Stimulated activated CD8-positive, alpha-beta memory T cell treated with anti-CD3 and anti-CD28 coated beads, Interleukin-15, amount 100 ng/mL, for 48 hours (primary cell): ENCODE measurements at regions not wholly inside any gene's neighbourhood (a gene's known extent, or its start where the extent isn't known, plus 50 kb on each side); places are given as distances from the start of the nearest gene placed in this dataset.

Source experiments
- DNase-seq, 2 donors: peaks; one replicate each; pipeline ENCODE4 v3.0.0-alpha.2; 2020; ENCODE audit warnings: low read depth in 2 of 2

DNA sequence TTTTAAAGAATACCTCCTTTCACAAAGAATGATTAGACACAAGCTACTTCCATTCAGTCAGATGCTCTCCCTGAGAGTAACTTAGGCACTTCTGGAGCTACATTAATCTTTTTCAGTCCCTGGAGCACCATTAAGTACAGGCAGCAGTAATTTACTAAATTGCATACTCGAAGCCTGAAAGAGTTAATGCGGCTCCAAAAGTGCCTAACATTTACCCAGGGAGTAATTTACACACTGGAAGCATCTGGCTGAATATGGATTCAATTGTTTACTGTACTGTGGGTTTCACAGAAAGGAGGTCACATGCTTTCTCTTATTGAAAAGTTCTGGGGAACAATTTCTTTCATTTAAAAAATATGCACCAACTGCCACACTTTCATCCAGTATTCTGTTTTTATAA, 260.8 kb upstream of the TENM3 start:
- no peak for DNase-seq

DNA sequence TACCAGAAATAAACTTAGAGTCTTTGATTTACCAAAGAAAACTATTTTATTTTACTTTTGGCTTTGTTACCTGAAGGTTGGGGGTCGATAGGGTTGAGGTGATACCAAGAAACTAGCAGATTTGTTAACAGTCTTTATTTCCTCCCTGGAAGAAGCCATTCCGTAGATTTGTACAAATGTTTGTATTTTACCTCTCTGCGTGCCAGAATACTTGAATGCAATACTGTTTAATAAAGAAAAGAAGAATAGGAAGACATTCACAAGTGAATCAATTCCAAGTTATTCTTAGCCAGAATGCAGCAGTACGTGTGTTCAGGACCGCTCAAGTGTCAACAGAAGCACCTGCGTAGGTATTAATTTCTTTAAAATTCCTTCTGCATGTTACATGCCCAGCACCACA, 260.3 kb upstream of the TENM3 start:
- no peak for DNase-seq

DNA sequence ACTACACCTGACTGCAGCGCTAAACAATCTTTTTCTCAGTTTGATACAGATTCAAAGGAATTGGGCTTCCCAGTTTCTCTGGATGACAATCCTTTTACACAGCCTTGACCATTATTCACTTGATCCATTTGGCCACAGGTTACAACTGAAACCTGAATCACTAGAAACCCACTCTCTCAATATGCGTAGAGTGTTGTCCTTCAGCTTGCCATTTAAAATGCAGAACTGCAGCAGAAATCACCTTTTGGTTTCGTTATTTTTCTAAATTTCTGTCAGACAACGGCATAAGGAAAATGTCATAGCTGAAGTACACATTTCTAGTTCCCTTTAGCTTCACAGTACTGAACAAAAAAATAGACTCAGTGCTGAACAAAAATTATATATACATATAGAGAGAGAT, 255.8 kb upstream of the TENM3 start:
- DNase-seq: no peak

DNA sequence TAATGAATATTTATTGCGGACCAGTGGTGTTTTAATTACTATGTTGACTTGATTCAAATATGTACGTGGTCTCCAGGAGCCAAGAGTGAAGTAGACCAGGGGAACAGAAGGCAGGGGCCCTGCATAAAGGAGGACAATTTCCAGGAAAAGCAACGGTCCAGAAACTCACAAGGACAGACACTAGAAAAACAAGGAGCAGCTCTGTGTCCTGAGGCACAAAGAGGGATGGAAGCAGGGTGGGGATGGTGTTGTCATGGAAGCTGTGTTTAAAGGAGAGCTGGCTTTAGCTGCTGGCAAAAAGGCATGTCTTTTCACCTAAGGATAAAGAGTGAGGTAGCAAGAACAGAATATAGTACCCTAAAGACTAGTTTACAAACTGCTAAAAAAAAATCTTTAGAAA, 254.1 kb upstream of the TENM3 start:
- DNase-seq: no peak

DNA sequence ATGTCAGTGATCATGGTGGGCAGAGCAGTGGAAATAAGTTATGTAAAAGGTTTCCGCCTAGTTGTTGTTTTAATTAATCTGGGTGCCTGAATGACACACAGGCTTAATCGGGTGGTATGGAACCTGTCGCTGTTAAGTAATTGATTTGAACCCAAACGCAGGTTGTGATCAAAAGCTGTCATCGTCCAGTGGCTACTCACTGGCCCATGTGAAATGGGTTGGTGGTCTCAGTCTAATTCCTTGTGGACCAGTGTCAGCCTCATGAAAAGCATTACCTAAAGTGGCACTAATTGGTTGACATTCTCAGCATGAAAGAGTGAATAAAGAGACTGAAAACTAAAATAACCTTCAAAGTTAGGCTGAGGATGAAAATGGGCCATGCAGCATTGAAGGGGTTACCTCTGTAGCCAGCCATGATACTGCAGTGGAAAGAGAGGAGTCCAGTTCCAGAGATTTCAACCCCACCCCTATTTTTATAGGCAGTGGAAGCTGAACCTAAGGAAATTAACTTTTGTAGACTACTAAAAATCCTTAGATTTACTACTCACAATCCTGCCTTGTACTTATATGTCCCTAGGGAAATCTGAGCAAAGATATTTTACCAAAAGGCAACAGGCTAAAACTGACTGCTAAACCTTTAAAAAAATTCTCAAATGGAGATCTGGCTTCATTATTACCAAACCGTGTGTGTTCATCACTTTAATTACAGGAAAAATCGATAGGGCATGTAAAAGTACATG, 251.7 kb upstream of the TENM3 start:
- no peak for DNase-seq

DNA sequence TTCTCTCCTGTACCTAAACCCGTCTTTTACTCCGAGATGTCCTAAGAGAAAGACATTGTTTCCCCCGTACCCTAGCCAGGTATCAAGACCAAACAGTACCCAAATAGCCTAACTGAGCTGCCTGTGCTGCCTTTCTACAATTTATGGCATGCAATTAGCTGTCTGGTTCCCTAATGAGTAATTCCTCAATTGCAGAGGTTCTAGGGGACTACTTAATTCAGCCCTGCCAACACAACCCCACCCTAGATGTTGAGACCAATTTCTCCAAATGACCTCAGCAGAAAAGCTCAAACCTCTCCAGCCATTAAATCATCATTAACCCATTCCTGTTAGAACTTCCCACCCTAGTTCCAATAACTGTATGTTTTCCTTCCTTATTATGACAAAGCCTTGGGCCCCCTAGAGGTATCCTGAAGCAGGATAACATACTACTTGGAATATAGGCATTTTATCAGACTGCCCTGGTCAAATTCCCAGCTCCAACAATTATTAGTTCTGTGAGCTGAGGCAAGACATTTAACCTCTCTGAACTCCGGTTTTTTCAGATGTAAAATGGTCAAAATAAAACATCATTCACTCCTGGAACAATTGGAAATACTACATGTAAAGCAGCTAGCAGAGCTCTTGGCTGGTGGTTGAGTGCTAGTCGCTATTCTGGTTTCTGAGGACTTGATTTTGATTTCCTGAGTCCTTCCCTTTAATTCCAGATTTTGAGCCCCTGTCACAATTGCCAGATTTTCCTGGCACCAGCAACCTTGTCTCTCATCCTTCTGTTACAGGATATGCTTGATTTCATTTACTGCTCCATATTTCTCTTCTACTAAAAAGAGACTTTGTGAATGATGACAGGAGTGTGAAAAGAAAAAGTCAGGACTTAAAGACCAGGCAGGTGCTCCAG, 244.6 kb upstream of the TENM3 start:
- DNase-seq: no peak

DNA sequence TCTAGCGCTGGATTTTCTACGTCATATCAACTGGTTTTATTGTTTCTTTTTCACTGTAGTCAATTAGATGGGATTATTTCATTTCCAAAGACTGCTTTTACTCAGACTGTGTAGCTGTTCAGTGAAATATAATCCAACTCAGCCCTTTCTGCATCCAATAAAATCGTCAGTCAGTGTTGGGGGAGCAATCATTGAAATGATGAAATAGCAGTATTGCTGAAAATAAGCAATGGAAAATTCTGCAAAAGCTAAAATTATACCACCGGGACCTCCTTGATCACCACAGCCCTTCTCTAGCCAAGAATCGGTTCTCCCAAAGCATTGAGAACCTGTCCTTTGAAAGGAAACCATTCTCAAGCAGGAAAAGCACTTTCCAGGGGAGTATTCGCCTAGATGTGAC, 243.1 kb upstream of the TENM3 start:
- no peak for DNase-seq

DNA sequence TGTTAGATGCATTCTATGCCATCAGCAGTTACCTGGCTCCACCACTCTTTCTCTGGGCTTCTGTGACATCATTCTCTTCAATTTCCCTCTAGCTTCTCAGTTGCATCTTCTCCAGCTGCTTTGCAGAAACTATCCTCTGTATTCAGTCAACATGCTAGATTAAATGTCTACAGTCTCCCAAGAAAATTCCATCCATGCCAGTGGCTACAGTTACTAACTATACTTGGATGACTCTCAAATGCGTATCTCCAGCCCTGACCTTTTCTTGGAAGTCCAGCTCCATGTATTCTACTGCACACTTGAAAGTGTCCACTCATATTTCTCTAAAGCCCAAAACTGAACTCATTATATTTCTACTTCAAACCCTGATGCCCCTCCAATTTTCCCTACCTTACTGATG, 232.3 kb upstream of the TENM3 start:
- no peak for DNase-seq

DNA sequence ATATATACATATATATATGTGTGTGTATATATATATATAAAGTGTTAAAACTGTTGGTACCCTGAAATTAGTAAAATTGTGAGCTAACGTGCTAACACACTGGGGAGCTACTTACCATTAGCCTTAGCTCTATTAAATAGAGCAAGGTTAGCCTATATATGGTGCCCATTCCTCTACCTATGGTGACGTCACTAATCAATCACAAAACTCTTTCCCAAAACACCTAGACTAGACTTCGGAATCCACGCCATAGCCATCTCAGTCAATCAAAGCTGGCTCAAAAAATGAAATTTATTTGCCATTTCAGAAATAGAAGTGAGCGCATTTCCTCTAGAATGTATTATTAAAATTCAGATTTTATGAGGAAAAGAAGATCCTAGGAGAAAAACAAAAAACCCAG, 229.0 kb upstream of the TENM3 start:
- no peak for DNase-seq

DNA sequence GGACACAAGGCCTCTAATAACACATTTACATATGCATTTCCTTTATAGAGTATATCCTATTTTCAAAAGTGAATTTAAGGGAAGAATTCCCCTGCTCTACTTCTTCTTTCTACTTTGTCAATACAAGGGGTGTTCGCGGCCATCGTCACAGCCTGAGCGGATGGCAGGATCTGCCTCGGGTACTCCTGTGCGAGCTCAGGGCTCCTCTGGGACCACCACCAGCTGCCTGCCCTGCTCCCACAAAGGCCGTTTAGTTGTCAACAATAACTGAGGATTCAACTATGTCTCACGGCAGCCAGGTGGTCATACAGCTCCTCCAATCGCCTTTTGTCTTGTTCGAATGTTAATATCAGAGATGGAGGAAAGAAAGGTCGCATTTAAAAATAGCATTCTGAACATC, 228.2 kb upstream of the TENM3 start:
- no peak for DNase-seq

DNA sequence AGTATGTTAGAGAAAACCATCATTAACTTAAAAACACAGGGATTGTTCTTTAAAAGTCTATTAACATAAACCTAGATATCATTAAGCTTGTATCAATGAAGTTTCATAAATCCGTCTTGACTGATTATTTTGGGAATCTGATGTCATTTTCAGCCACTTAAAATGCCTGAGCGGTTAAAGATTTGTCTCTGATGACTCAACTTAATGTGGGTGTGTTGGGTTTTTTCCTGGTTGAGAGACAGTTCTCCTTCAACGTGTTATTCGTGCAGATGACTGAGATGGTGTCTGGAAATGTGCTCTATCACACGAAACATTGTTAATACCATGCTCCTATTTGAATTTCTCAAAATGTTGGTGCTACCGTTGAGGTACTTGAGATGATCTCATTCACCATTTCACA, 227.3 kb upstream of the TENM3 start:
- no peak for DNase-seq

DNA sequence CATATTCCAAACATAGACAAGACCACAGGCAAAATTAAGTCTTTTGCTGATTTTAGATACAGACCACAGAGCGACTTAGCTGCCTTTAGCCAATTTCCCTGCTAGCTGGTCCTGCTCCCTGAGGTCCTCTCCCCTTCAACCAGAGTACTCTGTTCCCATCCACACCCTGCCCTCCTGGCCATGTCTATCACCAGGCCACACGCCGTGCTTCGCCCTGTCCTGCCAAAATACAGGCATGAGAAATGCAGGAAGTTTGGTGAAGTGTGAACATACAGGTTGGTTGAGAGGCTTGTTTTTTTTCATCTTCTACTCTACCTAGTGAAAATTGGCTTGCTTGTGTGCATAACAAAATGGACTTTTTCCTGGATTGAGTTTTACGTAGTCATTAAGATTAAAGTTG, 226.2 kb upstream of the TENM3 start:
- no peak for DNase-seq

DNA sequence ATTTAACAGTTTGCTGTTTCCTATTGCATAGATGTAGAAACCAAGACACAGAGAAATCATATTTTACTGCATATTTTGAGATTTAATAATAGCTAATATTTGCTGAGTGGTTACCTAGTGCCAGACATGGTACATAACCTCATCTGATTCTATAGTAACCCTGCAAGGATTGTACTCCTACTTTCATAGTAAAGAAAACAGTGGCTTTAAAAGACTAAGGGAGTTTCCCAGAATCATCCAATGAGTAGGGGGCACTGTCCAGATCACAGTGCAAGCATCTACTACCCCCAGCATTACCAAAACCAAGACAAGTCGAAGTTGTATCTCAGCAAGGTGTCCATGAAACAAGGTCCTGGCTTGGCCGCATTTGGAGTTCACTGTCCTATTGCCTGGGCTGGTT, 224.5 kb upstream of the TENM3 start:
- no peak for DNase-seq

DNA sequence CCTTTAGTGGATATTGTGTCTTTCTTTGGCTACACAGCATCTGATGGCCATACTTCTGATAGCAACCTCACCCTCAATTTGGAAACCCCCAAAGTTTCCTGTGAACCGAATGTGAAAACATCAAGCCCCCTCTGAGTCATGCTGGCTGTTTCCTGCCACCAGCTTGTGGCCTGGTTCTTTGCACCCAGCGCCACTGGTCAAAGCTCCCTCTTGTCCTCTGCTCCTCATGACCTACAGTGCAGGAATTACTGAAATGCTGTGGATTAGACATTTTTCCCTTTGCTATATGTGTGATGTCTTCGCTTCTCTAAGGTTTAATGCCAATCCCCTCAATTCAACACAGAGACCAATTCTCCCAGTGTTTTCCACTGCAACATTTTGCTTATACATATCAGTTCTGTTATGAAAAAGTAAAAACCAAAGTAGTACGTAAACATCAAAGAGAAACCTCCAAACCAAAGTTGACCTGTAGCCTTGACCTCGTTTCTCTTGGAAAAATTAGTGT, 224.0 kb upstream of the TENM3 start:
- DNase-seq: no peak

DNA sequence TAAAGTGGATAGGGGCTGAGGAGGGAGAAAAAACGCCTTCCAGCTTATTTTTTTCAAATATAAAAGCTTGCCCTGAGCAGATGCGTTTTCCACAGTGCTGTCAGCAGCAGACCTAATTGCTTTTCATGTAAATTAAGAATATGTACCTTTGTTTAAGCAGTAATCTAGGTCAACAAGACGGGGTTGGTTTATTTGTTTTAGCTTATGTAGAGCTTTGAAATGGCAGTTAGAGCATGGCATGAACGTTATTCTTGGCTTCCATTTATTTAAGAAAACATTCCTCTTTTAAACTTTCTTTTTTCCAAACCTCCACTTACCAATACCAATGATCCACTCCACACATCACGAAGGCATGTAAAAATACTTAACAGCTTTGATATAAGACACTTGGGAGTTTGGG, 220.3 kb upstream of the TENM3 start:
- DNase-seq: no peak

DNA sequence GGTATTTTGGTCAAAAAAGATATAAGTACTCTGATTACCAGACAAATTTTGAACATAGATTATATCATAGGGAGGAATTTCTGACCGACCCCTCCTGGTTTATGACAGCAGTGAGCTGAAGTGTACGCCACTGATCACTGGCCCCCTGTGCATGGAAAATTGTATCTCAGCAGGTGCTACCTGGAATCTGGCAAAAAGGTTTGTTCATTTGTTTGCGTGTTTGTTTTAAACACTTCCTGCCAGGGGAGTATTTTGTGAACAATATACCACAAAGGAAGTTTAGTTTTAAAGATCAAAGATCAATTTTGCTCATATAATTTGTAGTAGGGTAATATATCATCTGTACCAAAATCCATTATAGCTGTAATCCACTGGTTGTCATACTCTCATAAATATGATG, 219.7 kb upstream of the TENM3 start:
- DNase-seq: no peak

DNA sequence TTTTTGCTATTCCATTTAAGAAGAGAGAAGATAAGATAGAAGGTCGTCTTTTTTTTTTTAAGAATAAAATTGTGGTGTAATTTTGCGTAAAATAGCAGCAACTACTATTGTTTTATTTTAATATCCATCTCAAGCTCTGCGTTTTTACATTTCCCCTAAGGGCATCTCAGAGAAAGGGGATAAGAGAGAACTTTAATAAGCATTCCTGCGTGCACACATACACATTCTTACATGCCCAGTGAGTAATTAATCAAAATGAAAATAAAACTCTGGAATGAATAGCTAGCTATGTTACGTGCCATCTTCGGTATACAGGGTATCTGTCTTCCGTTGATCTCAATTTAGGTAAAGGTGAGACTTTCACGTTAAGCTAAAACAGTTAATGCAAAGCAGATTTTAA, 200.3 kb upstream of the TENM3 start:
- no peak for DNase-seq

DNA sequence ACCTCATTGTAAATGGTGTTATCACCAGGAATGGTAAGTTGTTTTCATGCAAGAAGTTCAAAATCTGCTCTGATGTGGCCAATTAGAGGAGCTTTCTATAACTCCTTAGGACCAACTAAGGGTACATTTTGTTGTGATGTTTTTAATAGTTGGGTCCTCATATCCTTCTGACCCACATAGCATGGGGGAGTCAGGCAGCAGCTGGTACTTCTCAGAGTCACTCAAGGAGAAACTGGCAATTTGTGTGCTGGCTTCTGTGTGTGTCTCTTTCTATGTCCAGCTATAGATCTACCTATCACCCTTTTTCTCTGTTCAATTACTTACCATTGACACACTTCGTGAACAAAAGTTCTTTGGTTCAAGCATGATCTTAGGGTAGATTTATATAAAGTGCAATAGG, 194.3 kb upstream of the TENM3 start:
- no peak for DNase-seq

DNA sequence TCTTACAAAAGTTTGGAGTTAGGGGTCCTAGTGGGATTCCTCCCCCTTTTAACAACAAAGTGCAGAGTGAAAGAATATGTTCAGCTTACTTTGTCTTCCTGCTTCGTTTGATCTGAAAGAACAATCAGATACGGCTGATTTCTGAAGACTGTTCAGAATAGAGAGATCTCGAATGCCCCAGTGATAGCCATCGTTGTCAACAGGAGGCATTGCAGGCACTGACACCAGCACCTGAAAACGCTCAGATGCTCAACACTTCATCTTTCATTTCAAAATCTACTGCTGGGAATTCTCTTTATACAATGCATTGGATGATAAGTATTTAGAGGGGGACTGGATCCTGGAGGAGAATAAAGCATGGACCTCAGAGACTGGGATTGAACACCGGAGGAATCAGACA, 186.3 kb upstream of the TENM3 start:
- DNase-seq: no peak

DNA sequence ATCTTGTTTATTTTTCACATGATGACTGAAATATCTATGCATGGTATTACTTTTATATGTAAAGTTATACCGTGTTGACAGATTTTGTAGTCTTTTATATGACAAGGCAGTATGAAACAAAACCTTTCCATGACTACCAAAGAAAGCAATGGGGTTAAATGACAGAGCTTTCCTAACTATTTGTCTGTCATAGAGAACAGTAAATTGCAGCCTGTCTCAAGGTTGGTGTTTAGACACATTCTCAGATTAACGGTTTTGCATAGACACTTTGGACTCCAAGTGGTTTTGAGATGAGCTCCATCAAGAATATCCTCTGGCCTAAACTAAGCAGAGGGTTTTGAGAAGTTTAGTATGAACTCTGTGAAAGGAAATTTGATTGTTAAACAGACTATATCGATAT, 180.7 kb upstream of the TENM3 start:
- DNase-seq: no peak

DNA sequence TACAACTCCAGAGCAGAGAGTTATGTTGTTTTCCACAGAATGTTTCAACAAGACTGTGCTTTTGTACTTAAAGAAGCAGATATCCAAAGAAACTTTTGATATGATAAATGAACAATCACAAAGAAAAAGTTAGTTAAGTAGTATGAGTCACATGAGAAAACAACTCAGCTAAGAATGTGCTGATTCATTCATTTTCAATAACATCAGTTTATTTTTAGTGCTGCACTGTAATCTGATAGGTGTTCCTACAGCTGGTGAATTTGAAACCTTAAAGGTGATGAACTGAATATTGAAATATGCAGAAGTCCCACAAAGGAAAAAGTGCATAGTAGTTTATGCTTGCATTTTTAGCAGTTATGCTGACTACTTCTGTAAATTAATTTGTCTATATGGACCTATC, 180.3 kb upstream of the TENM3 start:
- no peak for DNase-seq

DNA sequence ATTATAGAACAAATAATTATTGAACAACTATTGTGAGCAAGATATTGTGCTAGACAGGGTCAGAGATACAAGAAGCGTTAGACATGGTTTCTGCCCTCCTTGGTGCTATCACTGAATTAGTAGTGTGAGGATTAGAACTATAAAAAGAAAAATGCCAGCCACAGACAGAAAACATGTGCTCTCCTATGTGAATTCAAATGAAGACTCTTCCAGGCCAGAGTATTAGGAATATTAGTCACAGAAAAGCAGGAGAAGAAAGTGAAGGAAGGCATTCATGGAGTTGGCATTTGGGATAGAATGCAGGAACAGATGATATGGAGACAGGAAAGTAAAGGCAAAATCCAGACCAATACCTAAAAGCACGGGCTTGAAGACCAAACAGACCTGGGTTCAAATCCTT, 179.6 kb upstream of the TENM3 start:
- no peak for DNase-seq

DNA sequence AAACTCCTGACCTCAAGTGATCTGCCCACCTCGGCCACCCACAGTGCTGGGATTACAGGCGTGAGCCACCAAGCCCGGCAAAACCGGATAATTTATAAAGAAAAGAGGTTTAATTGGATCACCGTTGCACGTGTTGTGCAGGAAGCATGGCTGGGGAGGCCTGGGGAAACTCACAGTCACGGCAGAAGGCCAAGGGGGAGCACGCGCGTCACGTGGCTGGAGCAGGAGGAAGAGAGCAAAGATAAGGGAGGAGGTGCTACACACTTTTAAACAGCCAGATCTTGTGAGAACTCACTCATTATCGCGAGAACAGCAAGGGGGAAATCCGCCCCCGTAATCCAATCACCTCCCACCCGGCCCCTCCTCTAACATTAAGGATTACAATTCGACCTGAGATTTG, 177.9 kb upstream of the TENM3 start:
- DNase-seq: no peak
